ENCODE measurements at regions not wholly inside any gene's neighbourhood (a gene's known extent, or its start where the extent isn't known, plus 50 kb on each side); places are given as distances from the start of the nearest gene placed in this dataset.
"Not testable (repeated sequence)": the region's sequence is repeated elsewhere in the genome, so short reads cannot be mapped to it uniquely, and the experiment has no call there.

DNA sequence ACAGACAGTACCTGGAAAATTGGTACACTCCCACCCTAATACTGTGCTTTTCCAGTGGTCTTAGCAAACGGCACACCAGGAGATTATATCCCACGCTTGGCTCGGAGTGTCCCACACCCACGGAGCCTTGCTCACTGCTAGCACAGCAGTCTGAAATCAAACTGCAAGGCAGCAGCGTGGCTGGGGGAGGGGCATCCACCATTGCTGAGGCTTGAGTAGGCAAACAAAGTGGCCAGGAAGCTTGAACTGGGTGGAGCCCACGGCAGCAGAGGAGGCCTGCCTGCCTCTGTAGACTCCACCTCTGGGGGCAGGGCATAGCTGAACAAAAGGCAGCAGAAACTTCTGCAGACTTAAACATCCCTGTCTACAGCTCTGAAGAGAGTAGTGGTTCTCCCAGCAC lies 56.1 kb upstream of the IZUMO1R start:
- TF ChIP-seq, protein P1, sequence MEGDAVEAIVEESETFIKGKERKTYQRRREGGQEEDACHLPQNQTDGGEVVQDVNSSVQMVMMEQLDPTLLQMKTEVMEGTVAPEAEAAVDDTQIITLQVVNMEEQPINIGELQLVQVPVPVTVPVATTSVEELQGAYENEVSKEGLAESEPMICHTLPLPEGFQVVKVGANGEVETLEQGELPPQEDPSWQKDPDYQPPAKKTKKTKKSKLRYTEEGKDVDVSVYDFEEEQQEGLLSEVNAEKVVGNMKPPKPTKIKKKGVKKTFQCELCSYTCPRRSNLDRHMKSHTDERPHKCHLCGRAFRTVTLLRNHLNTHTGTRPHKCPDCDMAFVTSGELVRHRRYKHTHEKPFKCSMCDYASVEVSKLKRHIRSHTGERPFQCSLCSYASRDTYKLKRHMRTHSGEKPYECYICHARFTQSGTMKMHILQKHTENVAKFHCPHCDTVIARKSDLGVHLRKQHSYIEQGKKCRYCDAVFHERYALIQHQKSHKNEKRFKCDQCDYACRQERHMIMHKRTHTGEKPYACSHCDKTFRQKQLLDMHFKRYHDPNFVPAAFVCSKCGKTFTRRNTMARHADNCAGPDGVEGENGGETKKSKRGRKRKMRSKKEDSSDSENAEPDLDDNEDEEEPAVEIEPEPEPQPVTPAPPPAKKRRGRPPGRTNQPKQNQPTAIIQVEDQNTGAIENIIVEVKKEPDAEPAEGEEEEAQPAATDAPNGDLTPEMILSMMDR (IDR thresholded peaks at IDR 0.05) = not testable (repeated sequence)
- TF ChIP-seq EP300 (IDR thresholded peaks at IDR 0.05) = not testable (repeated sequence)

Data from gastroesophageal sphincter (tissue), 3 donors.